Hepatocyte (in vitro differentiated cells): ENCODE measurements at regions not wholly inside any gene's neighbourhood (a gene's known extent, or its start where the extent isn't known, plus 50 kb on each side); places are given as distances from the start of the nearest gene placed in this dataset.

Experiments used
- DNase-seq: peaks from one replicate; pipeline ENCODE4 v3.0.0-alpha.2; 2016; ENCODE audit warnings: low spot score
- H2AFZ ChIP-seq: fragments of 200-600 bp; sonication (generic); 2 replicates; pipeline ENCODE4 v1.6.0; 2016; ENCODE audit warnings: antibody characterized with exemption, mild to moderate bottlenecking
- H3K27ac ChIP-seq: fragments of 200-600 bp; sonication (generic); 2 replicates; pipeline ENCODE4 v1.5.1; 2016; ENCODE audit warnings: mild to moderate bottlenecking
- H3K27me3 ChIP-seq: fragments of 200-600 bp; sonication (generic); 2 replicates; pipeline ENCODE4 v1.6.1; 2016
- H3K36me3 ChIP-seq: fragments of 200-600 bp; sonication (generic); replicated peaks from 2 replicates; pipeline ENCODE4 v1.5.1; 2016; ENCODE audit warnings: low read depth; ENCODE audit not compliant: insufficient read depth
- H3K4me1 ChIP-seq: fragments of 200-600 bp; sonication (generic); 2 replicates; pipeline ENCODE4 v1.5.1; 2016; ENCODE audit warnings: mild to moderate bottlenecking, moderate library complexity; ENCODE audit not compliant: insufficient read depth
- H3K4me2 ChIP-seq: fragments of 200-600 bp; sonication (generic); 2 replicates; pipeline ENCODE4 v1.6.0; 2016
- H3K4me3 ChIP-seq: fragments of 200-600 bp; sonication (generic); 2 replicates; pipeline ENCODE4 v1.5.1; 2016; ENCODE audit warnings: mild to moderate bottlenecking
- H3K79me2 ChIP-seq: fragments of 200-600 bp; sonication (generic); 2 replicates; pipeline ENCODE4 v1.6.0; 2017; ENCODE audit warnings: mild to moderate bottlenecking
- H3K9me2 ChIP-seq: fragments of 200-600 bp; sonication (generic); replicated peaks from 2 replicates; pipeline ENCODE4 v1.6.0; 2017; ENCODE audit warnings: mild to moderate bottlenecking; ENCODE audit not compliant: insufficient read depth
- H3K9me3 ChIP-seq: fragments of 200-600 bp; sonication (generic); 2 replicates; pipeline ENCODE4 v1.5.1; 2016; ENCODE audit warnings: low read depth, mild to moderate bottlenecking
- H4K20me1 ChIP-seq: fragments of 200-600 bp; sonication (generic); 2 replicates; pipeline ENCODE4 v1.6.0; 2016; ENCODE audit warnings: mild to moderate bottlenecking; ENCODE audit not compliant: insufficient read depth, poor library complexity, severe bottlenecking
- CTCF ChIP-seq: fragments of 200-600 bp; sonication (generic); IDR thresholded peaks from 2 replicates; pipeline ENCODE4 v1.5.1; 2016; ENCODE audit warnings: antibody characterized with exemption, mild to moderate bottlenecking; ENCODE audit not compliant: poor library complexity
- EZH2 ChIP-seq: fragments of 200-600 bp; sonication (generic); IDR thresholded peaks from 2 replicates; pipeline ENCODE4 v1.6.1; 2016; ENCODE audit warnings: antibody characterized with exemption, mild to moderate bottlenecking, borderline replicate concordance
- EZH2phosphoT487 ChIP-seq: fragments of 200-600 bp; sonication (generic); IDR thresholded peaks from one replicate; pipeline ENCODE4 v1.6.1; 2018; ENCODE audit warnings: antibody characterized with exemption, mild to moderate bottlenecking, low read depth, moderate library complexity; ENCODE audit not compliant: unreplicated experiment, severe bottlenecking
- WGBS: methylation state at CpG from one replicate; pipeline ENCODE4 v1.1.6; 2016; ENCODE audit warnings: low lambda C conversion rate; ENCODE audit errors: missing lambda C conversion rate; 5-methylcytosine and 5-hydroxymethylcytosine counted together

- TF ChIP-seq EZH2 (no peak), CTCF (no peak), EZH2phosphoT487 (no peak)
- Histone ChIP-seq H3K4me2 (no peak overlapping the region), H3K9me3 (no peaks in the 10 kb centered on the region), H3K4me3 (no peak overlapping the region), H3K27ac (no peak overlapping the region), H2AFZ (no peak overlapping the region), H3K4me1 (no peaks in the 10 kb centered on the region), H3K36me3 (no peaks in the 10 kb centered on the region), H3K27me3 (peaks cover 2% of the 10 kb centered on the region), H3K79me2 (no peaks in the 10 kb centered on the region), H3K9me2 (no peaks in the 10 kb centered on the region), H4K20me1 (no peaks in the 10 kb centered on the region)
- WGBS, result 44% methylated on average over 1 of the region's 1 CpG
- no peak for DNase-seq
These were observed 291.8 kb upstream of the CAMK1G start for GRCh38 chr1:209291715-209292114.

- H3K79me2 ChIP-seq, result no peaks in the 10 kb centered on the region
- H3K9me2 ChIP-seq, result no peaks in the 10 kb centered on the region
- H4K20me1 ChIP-seq, result no peaks in the 10 kb centered on the region
- no peaks in the 10 kb centered on the region for H3K36me3 ChIP-seq
- no peak overlapping the region for H3K4me3 ChIP-seq
- 72% methylated on average over 7 of the region's 7 CpGs for WGBS
- H3K9me3 ChIP-seq, result no peaks in the 10 kb centered on the region
- DNase-seq, result no peak
- TF ChIP-seq EZH2 (no peak), CTCF (no peak), EZH2phosphoT487 (no peak)
- H3K4me2 ChIP-seq, result no peak overlapping the region
- no peak overlapping the region for H3K27ac ChIP-seq
- no peaks in the 10 kb centered on the region for H3K4me1 ChIP-seq
- peaks cover 4% of the 10 kb centered on the region for H3K27me3 ChIP-seq
- no peak overlapping the region for H2AFZ ChIP-seq
These were observed 280.5 kb upstream of the CAMK1G start for GRCh38 chr1:209302779-209303568.

- no peak for DNase-seq
- Histone ChIP-seq H3K36me3 (no peaks in the 10 kb centered on the region), H4K20me1 (no peaks in the 10 kb centered on the region), H3K9me2 (no peaks in the 10 kb centered on the region), H3K4me1 (no peaks in the 10 kb centered on the region), H2AFZ (no peak overlapping the region), H3K4me3 (no peak overlapping the region), H3K79me2 (no peaks in the 10 kb centered on the region), H3K27me3 (peaks cover 4% of the 10 kb centered on the region), H3K4me2 (no peak overlapping the region), H3K27ac (no peak overlapping the region), H3K9me3 (no peaks in the 10 kb centered on the region)
- TF ChIP-seq CTCF, result no peak
- TF ChIP-seq EZH2, result no peak
- TF ChIP-seq EZH2phosphoT487, result no peak
- WGBS, result 83% methylated on average over 3 of the region's 3 CpGs
These were observed 279.3 kb upstream of the CAMK1G start for GRCh38 chr1:209304166-209304565.
